OCI-LY3 (cell line): ENCODE measurements at regions not wholly inside any gene's neighbourhood (a gene's known extent, or its start where the extent isn't known, plus 50 kb on each side); places are given as distances from the start of the nearest gene placed in this dataset.

Source experiments
- H2AFZ ChIP-seq: fragments of 200-600, 300-600 bp; shearing (Covaris generic); 2 replicates; pipeline ENCODE4 v1.6.0; 2014; ENCODE audit warnings: antibody characterized with exemption, low read depth, low read length
- H3K27ac ChIP-seq: fragments of 200-600, 300-600 bp; sonication (generic); 2 replicates; pipeline ENCODE4 v1.5.1; 2014; ENCODE audit warnings: mild to moderate bottlenecking, low read length, moderate library complexity, mixed read lengths
- H3K27me3 ChIP-seq: fragments of 200-600, 300-600 bp; sonication (generic); 2 replicates; pipeline ENCODE4 v1.6.1; 2014; ENCODE audit warnings: low read depth, low read length, mixed read lengths
- H3K36me3 ChIP-seq: fragments of 200-600, 300-600 bp; sonication (generic); replicated peaks from 2 replicates; pipeline ENCODE3; 2014; ENCODE audit warnings: low read depth, low read length, mixed read lengths
- H3K4me1 ChIP-seq: fragments of 300-600, 200-600 bp; sonication (generic); 2 replicates; pipeline ENCODE4 v1.6.1; 2014; ENCODE audit warnings: low read length, mixed read lengths
- H3K4me2 ChIP-seq: fragments of 200-600, 300-600 bp; sonication (generic); 2 replicates; pipeline ENCODE4 v1.6.1; 2014; ENCODE audit warnings: low read length, mixed read lengths
- H3K4me3 ChIP-seq: fragments of 300-600, 200-600 bp; sonication (generic); 2 replicates; pipeline ENCODE4 v1.5.1; 2014; ENCODE audit warnings: antibody characterized with exemption, mild to moderate bottlenecking, low read length, moderate library complexity
- H3K79me2 ChIP-seq: fragments of 300-600, 200-600 bp; shearing (Covaris generic); 2 replicates; pipeline ENCODE4 v1.6.1; 2014; ENCODE audit warnings: mild to moderate bottlenecking, low read length, mixed read lengths
- H3K9ac ChIP-seq: fragments of 300-600, 200-600 bp; shearing (Covaris generic); 2 replicates; pipeline ENCODE4 v1.6.0; 2014; ENCODE audit warnings: mild to moderate bottlenecking, low read length, moderate library complexity
- H3K9me3 ChIP-seq: fragments of 200-600, 300-600 bp; shearing (Covaris generic); 2 replicates; pipeline ENCODE4 v1.6.1; 2014; ENCODE audit warnings: low read length, mixed read lengths; ENCODE audit not compliant: insufficient read depth
- H4K20me1 ChIP-seq: fragments of 200-600, 300-600 bp; sonication (generic); 2 replicates; pipeline ENCODE4 v1.6.1; 2016; ENCODE audit warnings: low read length, mixed read lengths; ENCODE audit not compliant: insufficient read depth
- EZH2phosphoT487 ChIP-seq: fragments of 200-600 bp; shearing (Covaris generic); IDR thresholded peaks from 2 replicates; pipeline ENCODE4 v1.6.1; 2018; ENCODE audit warnings: antibody characterized with exemption, mixed run types, low read depth
- TF ChIP-seq, protein P1 (sequence below): fragments of 200-600, 300-600 bp; sonication (generic); IDR thresholded peaks from 2 replicates; pipeline ENCODE4 v1.5.1; 2014; ENCODE audit warnings: antibody characterized with exemption, low read length, low read depth

DNA sequence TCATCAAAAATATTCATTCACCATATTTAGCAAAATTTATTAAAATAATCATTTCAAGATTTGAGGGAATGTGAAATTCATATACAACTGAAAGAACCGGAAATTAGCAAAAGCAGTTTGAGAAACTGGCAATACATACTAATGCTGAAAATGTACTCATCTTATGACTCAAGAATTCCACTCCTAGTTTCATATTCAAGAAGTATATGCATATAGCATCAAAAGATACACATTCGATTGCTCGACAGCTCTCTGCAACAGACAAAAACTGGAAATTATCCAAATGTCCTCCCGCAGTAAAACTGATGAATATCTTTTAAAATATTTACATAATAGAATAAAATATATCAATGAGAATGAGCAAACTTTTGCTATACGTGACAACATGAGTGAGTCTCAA is 189.2 kb upstream of the MGAT4C start:
- H3K9ac ChIP-seq, result no peak overlapping the region
- no peaks in the 10 kb centered on the region for H3K27me3 ChIP-seq
- H3K4me1 ChIP-seq, result no peaks in the 10 kb centered on the region
- no peak overlapping the region for H2AFZ ChIP-seq
- H3K36me3 ChIP-seq, result no peaks in the 10 kb centered on the region
- no peaks in the 10 kb centered on the region for H4K20me1 ChIP-seq
- H3K27ac ChIP-seq, result no peak overlapping the region
- TF ChIP-seq, protein P1, sequence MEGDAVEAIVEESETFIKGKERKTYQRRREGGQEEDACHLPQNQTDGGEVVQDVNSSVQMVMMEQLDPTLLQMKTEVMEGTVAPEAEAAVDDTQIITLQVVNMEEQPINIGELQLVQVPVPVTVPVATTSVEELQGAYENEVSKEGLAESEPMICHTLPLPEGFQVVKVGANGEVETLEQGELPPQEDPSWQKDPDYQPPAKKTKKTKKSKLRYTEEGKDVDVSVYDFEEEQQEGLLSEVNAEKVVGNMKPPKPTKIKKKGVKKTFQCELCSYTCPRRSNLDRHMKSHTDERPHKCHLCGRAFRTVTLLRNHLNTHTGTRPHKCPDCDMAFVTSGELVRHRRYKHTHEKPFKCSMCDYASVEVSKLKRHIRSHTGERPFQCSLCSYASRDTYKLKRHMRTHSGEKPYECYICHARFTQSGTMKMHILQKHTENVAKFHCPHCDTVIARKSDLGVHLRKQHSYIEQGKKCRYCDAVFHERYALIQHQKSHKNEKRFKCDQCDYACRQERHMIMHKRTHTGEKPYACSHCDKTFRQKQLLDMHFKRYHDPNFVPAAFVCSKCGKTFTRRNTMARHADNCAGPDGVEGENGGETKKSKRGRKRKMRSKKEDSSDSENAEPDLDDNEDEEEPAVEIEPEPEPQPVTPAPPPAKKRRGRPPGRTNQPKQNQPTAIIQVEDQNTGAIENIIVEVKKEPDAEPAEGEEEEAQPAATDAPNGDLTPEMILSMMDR, result no peak
- TF ChIP-seq EZH2phosphoT487, result no peak
- H3K79me2 ChIP-seq, result no peaks in the 10 kb centered on the region
- no peak overlapping the region for H3K4me2 ChIP-seq
- H3K9me3 ChIP-seq, result no peaks in the 10 kb centered on the region
- no peak overlapping the region for H3K4me3 ChIP-seq

DNA sequence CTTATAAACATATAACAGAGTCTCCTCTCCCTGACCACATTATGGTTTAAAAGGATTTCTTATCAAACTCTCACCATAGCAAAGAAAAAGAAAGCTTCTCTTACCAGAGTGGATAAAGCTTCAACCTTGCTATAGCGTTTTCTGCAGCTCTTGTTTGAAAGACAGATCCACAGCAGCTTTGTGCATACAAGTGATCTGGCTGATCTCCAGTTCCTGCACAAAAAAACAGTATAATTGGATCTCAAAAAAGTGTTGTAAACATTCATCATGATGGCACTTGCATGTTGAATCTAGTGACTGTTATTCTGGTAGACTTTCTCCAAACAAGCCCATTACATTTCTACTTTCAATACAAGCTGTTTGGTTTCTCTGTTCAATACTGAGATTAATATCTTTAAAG is 178.9 kb upstream of the MGAT4C start:
- no peaks in the 10 kb centered on the region for H3K27me3 ChIP-seq
- no peak overlapping the region for H3K27ac ChIP-seq
- H3K36me3 ChIP-seq, result no peaks in the 10 kb centered on the region
- no peaks in the 10 kb centered on the region for H3K4me1 ChIP-seq
- no peaks in the 10 kb centered on the region for H4K20me1 ChIP-seq
- TF ChIP-seq EZH2phosphoT487, result no peak
- TF ChIP-seq, protein P1, result no peak
- H3K79me2 ChIP-seq, result no peaks in the 10 kb centered on the region
- H3K9ac ChIP-seq, result no peak overlapping the region
- no peak overlapping the region for H3K4me3 ChIP-seq
- no peak overlapping the region for H2AFZ ChIP-seq
- 0 out of 2 replicates have a peak, but pooled peaks cover 3% of the 10 kb centered on the region for H3K9me3 ChIP-seq
- H3K4me2 ChIP-seq, result no peak overlapping the region

GRCh38 chr12:86429824-86430223 is 173.6 kb upstream of the MGAT4C start:
- no peak overlapping the region for H3K27ac ChIP-seq
- H2AFZ ChIP-seq, result no peak overlapping the region
- no peaks in the 10 kb centered on the region for H3K79me2 ChIP-seq
- H3K4me3 ChIP-seq, result no peak overlapping the region
- H3K4me2 ChIP-seq, result no peak overlapping the region
- no peaks in the 10 kb centered on the region for H3K4me1 ChIP-seq
- no peaks in the 10 kb centered on the region for H3K27me3 ChIP-seq
- no peaks in the 10 kb centered on the region for H4K20me1 ChIP-seq
- no peaks in the 10 kb centered on the region for H3K36me3 ChIP-seq
- H3K9me3 ChIP-seq, result peaks cover 7% of the 10 kb centered on the region; the same call in 1 of the 2 replicates
- no peak for TF ChIP-seq EZH2phosphoT487
- TF ChIP-seq, protein P1, result no peak
- H3K9ac ChIP-seq, result no peak overlapping the region

DNA sequence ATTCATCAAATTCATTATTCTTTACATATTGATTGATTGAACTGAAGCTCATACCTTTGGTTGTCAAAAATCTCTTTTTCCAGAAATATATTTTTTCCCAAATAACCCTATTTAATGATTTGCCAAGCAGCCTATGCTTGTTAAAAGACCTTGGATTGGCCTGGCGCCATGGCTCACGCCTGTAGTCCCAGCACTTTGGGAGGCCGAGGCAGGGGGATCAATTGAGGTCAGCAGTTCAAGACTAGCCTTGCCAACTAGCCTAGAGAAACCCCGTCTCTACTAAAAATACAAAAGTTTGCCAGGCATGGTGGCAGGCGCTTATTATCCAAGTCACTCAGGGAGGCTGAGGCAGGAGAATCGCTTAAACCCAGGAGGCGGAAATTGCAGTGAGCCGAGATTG is 165.1 kb upstream of the MGAT4C start:
- no peaks in the 10 kb centered on the region for H3K27me3 ChIP-seq
- no peak overlapping the region for H3K9ac ChIP-seq
- H3K79me2 ChIP-seq, result no peaks in the 10 kb centered on the region
- H2AFZ ChIP-seq, result no peak overlapping the region
- no peaks in the 10 kb centered on the region for H3K36me3 ChIP-seq
- no peaks in the 10 kb centered on the region for H4K20me1 ChIP-seq
- H3K9me3 ChIP-seq, result no peaks in the 10 kb centered on the region
- H3K4me3 ChIP-seq, result no peak overlapping the region
- H3K4me2 ChIP-seq, result no peak overlapping the region
- TF ChIP-seq, protein P1, result no peak
- TF ChIP-seq EZH2phosphoT487, result no peak
- H3K4me1 ChIP-seq, result no peaks in the 10 kb centered on the region
- no peak overlapping the region for H3K27ac ChIP-seq
